ENCODE measurements at regions not wholly inside any gene's neighbourhood (a gene's known extent, or its start where the extent isn't known, plus 50 kb on each side); places are given as distances from the start of the nearest gene placed in this dataset.

DNA sequence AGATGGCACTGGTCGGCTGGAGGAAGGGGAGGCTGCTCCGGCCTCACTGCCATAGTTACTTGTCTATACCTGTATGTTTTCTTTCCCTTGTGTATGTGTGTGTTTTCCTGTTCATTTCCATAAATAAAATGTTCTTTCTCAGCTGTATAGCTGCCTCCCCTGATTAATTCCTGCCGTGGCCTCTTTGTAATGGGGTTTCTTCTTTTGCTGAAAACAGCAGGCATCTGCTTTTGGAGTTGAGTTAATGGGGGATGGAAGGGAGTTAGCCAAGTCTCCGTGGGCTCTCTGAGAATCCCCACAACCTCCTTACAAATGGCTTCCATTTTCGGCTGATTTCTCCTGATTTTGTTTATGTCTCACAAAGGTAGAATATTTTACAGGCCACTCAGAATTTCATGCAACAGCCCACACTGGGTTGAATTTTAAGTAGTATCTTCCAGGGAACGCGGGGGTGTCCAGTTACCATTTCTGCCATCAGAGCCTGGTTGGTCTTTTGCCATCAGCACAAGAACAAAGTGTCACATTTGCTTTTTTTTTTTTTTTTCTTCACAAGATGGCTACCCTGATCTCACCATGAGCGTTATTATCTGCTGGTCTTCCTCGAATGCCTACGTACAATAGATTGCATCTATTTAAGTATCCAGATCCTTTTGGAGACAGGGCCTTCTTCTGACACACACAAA is 88.1 kb upstream of the NRP1 start:
- Histone ChIP-seq H3K56ac (ENCODE audit: insufficient read length, low read depth, low read length) (no peak overlapping the region), H2AFZ (ENCODE audit: low read length) (no peak overlapping the region), H3K27me3 (ENCODE audit: insufficient read depth, low read length) (no peaks in the 10 kb centered on the region), H3K27ac (ENCODE audit: insufficient read length, low read depth, low read length) (no peak overlapping the region), H3T11ph (ENCODE audit: low read length) (no peak overlapping the region), H3K9me3 (ENCODE audit: control insufficient read depth, low read depth, low read length) (no peaks in the 10 kb centered on the region), H3K4me2 (ENCODE audit: insufficient read depth, insufficient read length, low read length) (no peak overlapping the region), H3K4ac (ENCODE audit: low read depth, low read length) (no peak overlapping the region), H2BK20ac (ENCODE audit: low read depth, low read length, poor library complexity, severe bottlenecking) (no peak overlapping the region), H3K79me1 (ENCODE audit: insufficient read depth, low read depth, low read length, poor library complexity, severe bottlenecking) (no peaks in the 10 kb centered on the region), H2BK5ac (ENCODE audit: insufficient read length, low read length) (no peak overlapping the region), H3K23ac (ENCODE audit: insufficient read length, low read depth, low read length) (no peak overlapping the region), H2BK12ac (ENCODE audit: insufficient read length, low read depth, low read length) (no peak overlapping the region), H2AK5ac (ENCODE audit: insufficient read length, low read length) (no peak overlapping the region), H4K20me1 (ENCODE audit: control insufficient read depth, insufficient read depth, insufficient read length) (no peaks in the 10 kb centered on the region), H3K23me2 (ENCODE audit: insufficient read length, low read depth, low read length, poor library complexity, severe bottlenecking) (no peaks in the 10 kb centered on the region), H3K18ac (ENCODE audit: insufficient read length, low read depth, low read length) (no peak overlapping the region), H4K5ac (ENCODE audit: insufficient read length, low read depth, low read length) (no peak overlapping the region), H2BK120ac (ENCODE audit: low read depth, low read length, poor library complexity, severe bottlenecking) (no peak overlapping the region), H3K14ac (ENCODE audit: insufficient read depth, low read length) (no peak overlapping the region), H2BK15ac (ENCODE audit: low read depth, low read length) (no peak overlapping the region), H4K8ac (replicated peaks; ENCODE audit: insufficient read length, low read depth, low read length) (no peak overlapping the region), H3K79me2 (ENCODE audit: insufficient read depth, low read length) (no peaks in the 10 kb centered on the region), H3K9ac (ENCODE audit: extremely low read depth, insufficient read length, low read length) (no peak overlapping the region), H4K91ac (ENCODE audit: insufficient read length, low read depth, low read length) (no peak overlapping the region), H3K4me1 (ENCODE audit: insufficient read depth, low read length) (no peaks in the 10 kb centered on the region)
- no CpG with 5 or more reads among the region's 10 CpGs for WGBS (ENCODE audit: extremely low coverage, insufficient read length, low lambda C conversion rate)
- H3K9me3 Mint-ChIP-seq: no peaks in the 10 kb centered on the region
- H3K4me1 Mint-ChIP-seq: peaks cover 16 to 29% of the 10 kb centered on the region in 2 experiments
- DNase-seq: no peak
- peak; percentile 17; the same call in 1 of the 3 replicates for TF ChIP-seq CTCF (conservative IDR thresholded peaks at IDR 0.05)
- H3K4me3 Mint-ChIP-seq: no peak overlapping the region; a peak in 1 of 5 replicates
- peak overlapping the region in 2 of 3 experiments; percentile 68 to 84; a peak in 3 of 7 replicates for H3K27ac Mint-ChIP-seq
- no peaks in the 10 kb centered on the region; the same call in none of the 2 replicates for H3K27me3 Mint-ChIP-seq (ENCODE audit: low read depth)
- H3K36me3 Mint-ChIP-seq (ENCODE audit: insufficient read depth in 1 of 3, low read depth in 3 of 3): no peaks in the 10 kb centered on the region; a peak in 2 of 7 replicates

All from H9 (cell line).